SHP77 (cell line): ENCODE measurements at regions not wholly inside any gene's neighbourhood (a gene's known extent, or its start where the extent isn't known, plus 50 kb on each side); places are given as distances from the start of the nearest gene placed in this dataset.
"Not testable (repeated sequence)": the region's sequence is repeated elsewhere in the genome, so short reads cannot be mapped to it uniquely, and the experiment has no call there.

Experiments
- DNase-seq, 2 experiments: peaks; one replicate each; lab custom pipeline; 2025; lab: John Stamatoyannopoulos, UW

DNA sequence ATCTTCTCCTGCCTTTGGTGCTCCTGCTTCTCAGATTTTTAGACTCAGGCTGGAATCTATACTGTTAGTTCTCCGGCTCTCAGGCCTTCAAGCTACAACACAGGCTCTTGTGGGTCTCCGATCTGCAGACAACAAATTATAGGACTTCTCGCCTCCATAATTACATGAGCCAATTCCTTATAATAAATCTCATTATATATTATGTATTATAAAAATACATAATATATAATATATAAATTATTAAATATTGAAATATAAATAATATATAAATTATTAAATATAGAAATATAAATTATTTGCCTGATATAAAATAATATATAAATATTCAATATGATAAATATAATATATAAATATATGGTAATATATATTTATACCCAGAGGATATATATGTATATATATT lies 1214.0 kb downstream of the ROBO2 start:
- no peak for DNase-seq

DNA sequence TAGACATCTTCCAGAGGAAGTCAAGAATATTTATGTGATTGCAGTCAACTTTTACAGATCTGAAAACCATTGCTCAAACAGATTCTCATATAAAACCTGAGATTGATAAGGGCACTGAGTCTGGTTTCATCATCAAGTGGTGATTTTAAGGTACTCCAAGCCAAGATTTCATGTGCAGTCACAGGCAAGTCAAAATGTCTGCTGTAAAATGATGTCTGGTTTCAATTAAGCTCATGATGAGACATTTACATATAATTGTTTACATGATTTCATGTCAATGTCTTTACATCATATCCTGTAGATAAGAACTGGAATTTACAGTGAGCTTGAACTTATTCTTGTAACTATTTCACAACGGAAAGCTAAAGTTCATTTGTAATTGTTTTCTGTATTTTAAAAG lies 1215.5 kb downstream of the ROBO2 start:
- no peak for DNase-seq

DNA sequence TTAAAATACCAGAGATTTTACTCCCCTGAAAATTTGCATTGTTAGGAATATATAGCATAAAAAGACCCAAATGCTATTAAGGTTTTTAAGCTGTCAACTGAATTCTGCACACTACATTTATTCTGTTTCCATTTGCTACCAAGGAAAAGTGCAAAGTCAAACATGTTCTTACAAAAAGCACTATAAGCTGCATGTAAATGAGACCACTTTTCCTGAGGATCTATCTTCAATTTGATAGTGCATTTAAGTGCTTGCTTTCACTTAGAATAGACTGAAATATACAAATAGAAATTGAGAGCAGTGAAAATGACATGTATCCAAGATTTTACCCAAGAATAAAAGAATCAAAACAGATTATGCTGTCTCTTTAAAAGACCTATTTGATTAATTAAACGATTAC lies 1216.2 kb downstream of the ROBO2 start:
- no peak for DNase-seq

DNA sequence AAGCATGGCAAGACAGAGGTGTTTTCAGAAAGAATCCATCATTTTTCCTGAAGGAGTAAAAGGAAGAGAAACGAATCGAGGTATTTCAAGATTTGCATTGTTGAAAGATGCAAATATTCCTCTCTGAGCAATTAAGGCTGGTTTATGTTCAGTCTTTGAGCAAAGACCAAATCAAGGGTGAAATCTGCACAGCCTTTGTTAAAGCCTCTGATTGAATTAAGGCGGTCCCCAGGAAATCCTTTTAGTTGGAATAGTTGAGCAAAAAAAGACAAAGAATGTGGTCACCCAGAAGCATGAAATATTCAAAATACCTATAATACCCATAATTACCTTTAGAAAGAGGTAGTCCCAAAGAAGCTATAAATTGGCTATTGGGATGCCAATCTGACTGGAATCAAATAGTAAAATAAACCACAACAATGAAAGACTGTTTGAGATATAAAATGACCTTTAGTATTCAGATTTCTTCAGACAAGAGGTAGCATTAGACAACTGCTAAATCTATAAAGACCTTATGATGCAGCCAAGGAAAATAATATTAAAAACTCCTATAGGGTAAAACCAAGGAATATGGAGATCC lies 1218.1 kb downstream of the ROBO2 start:
- no peak for DNase-seq

DNA sequence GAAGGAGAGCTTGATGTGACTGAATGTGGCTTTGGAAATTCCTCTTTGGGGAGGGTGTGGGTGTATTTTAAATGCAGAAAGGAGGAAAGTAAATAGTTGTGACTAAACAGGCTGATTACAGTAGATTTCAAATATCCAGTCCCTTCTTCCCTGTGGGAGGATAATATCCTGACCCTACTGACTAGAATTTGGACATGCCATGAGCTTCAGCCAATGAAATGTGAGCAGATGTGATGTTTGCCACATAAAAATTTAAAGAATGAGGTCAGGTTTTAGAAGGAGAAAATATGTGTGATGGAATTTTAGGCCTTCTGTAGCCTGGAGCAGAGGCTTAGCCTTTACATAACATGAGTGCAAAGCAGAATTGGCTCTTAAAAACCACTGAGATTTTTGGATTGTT lies 1218.9 kb downstream of the ROBO2 start:
- no peak for DNase-seq

DNA sequence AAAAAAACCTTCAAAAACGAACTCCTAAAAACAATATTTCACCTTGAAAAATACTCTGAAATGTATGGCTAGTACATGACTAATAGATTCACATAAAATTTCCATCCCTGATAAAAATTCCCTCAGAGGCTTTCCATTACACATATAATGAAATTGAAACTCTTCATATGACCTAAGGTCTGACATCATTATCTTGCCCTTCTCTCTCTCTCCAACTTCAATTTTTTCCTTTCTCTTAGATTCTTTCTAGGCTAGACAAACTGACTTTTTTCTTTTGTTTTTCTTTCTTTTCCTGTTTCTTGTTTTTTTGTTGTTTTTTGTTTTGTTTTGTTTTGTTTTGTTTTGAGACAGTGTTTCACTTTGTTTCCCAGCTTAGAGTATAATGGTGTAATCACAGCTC lies 1220.5 kb downstream of the ROBO2 start:
- DNase-seq: no peak

DNA sequence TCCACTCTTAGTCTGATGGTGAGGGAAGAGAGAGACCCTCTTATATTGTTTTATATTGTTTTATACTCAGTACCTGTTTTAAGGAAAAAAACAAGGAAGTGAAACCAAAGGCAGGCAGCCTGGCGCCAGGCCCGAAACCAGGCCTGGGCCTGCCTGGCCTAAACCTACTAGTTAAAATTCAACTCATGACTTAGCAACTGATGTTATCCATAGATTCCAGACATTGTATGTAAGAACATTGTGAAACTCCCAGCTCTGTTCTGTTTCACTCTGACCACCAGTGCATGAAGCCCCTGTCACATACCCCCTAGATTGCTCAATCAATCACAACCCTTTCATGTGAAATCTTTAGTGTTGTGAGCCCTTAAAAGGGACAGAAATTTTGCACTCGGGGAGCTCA lies 1226.7 kb downstream of the ROBO2 start:
- not testable (repeated sequence) for DNase-seq

DNA sequence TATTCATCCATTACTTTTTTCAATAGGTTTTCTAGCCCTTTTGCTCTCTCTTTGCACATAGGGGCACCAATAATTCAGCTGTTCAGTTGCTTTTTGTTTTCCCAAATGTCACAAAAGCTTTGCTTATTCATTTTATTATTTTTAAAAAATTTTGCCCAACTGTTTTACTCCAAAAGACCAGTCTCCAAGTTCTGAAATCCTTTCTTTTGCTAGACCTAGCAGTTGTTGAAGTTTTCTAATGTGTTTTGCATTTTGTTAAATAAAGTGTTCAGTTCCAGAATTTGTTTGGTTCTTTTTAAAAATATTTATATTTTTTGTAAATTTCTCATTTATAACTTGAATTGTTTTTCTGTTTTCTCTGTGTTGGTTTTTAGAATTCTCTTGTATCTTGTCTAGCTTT lies 1227.3 kb downstream of the ROBO2 start:
- DNase-seq: no peak

DNA sequence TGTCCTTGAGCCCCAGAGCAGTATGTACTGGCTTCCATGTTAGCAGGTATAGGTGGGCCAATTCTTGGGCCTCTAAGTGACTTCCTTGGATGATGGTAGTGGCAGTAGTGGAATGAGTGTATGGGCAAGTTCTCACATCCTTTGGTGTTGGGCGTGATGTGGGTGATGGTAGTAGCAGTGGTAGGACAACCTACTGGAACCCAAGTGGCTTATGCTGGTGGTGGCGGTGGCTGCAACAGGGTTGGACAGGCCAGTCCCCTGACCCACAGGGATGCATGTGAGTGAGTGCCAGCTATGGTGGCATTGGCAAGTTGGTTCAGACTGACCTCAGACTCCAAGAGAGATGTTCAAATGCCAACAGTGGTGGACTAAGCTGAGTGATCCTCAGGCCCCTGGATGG lies 1228.2 kb downstream of the ROBO2 start:
- no peak for DNase-seq

DNA sequence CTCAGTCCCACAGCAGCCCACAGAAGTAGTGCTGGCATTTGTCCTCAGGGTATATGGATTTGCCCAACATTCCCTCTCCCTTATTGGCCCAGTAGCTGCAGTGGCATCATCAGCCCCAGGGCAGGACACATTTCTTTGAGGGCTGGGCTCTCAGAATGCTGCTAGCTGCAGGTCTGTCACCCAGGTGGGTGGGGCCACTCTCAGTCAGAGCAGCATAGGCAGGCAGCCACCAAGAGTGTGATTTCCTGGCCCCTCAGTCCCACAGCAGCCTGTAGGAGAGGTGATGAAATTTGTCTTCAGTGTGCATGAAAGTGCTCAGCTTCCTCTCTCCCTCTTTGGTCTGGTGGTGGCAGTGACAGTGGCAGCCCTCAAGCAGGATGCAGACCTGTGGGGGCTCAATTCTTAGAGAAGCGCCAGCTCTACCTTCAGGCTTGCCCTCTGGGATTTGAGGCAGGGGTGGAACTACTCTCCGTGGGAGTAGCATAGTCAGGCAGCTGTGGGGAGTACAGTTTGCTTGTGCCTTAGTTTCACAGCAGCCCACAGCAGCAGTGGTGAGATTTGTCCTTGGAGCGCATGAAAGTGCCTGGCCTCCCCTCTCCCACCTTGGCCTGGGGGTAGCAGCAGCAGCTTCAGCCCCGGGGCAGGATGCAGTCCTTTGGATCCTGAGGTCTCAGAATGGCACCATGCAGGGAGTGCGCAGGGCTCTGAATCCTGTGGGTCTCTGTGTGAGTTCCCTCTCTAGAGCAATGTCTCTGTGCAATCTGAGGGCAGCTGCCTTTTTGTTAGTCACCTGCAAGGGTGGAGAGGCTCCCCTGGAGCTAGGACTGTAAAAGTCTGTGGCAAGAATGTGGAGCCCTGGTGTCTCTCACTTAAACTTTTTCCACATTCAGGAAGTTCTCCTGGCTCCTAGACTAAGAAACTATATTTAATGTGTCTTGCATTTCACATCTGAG lies 1229.1 kb downstream of the ROBO2 start:
- no peak for DNase-seq

DNA sequence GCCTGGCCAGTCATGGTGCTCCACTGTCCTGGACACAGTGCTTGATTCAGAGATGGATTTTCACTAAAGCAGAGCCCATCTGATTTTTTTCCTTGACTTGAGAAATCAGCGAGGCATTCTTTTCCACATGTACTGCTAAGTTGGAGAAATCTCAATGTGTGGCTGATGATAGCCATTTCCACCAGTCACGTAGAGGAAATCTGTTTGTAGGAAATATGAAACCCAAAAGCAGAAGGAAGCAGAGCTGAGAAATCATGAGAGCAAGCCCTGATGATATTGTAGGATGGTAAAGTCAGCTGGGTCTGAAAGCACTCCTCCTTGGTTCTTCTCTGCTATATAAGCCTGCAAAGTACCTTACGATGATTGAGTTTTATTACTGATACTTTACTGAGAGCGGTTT lies 1233.4 kb downstream of the ROBO2 start:
- no peak for DNase-seq

DNA sequence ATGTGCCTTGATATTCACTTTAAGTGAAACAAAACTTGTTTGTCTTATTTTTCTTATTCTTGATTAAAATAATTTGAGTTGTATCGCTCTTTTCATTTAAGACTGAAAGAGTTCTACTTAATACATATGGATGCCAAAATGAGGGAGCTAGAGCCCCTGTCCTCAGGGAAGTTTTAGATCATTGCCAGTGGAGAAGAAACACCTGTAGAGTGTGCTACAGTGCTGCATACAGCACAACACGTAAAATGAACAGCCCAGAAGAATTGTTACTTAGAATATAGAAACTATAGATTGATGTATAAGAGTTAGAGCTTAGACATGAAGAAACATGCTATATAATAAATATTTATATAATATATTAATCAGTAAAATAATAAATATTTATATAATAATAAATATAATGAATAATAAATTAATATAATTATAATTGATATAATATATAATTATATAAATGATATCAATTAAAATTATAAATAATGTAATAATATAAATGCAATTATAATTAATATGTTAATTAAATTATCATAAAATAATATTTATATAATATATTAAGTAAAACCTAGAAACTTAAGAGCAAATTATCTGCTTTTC lies 1234.7 kb downstream of the ROBO2 start:
- no peak for DNase-seq

DNA sequence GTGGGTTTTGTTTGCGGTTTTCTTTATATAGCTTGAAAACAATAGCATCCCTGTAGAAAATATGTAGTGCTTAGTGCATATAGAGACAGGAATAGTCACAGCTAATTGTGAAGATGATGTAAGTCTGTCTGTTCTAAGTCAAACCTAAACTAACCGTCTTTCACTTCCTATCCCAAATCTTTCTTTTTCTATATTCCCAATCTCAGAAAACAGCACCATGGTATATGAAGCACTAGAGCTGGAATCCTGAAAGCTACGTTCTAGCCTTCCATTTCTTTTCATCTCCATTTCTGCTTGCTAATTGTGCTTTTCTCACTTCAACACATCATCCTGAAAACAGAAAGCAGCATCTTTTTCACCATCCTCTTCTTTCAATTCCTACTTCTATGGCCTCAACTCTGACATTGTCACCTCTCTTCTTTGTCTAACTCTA lies 1235.5 kb downstream of the ROBO2 start:
- DNase-seq: no peak

DNA sequence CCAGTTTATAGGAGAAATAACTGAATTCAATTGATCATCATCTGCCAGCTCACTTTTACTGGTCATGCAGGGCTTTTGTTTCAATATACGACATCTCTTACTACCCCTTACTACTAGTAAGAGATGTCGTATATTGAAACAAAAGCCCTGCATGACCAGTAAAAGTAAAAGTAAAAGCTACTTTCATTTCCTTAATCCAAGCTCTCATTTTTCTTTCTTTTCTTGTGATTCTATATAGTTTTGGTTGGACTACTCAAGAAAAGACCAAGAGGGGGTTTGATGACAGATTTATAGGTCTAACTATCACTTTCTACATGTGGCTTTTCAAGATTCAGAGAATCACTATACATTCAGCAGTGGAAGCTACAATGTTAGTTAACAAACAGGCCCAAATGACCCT lies 1237.3 kb downstream of the ROBO2 start:
- no peak for DNase-seq

DNA sequence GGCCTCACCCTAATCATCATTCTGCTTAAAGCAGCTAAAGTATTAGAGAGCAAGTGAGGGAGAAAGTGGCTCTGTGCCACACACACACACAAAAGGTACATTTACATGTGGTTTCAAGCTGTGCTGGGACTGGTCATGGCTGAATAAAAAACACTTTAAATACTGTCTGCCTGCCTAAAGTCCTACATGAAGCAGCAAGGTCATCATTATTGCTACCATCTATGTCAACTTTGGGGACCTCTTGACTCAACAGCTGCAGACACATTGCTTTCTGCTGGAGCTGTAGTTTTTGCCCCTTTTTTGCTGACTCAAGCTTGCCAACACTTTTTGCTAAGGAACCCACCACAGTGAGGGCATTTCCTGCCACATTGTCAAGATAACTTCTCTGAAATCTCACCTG lies 1237.9 kb downstream of the ROBO2 start:
- DNase-seq: no peak

DNA sequence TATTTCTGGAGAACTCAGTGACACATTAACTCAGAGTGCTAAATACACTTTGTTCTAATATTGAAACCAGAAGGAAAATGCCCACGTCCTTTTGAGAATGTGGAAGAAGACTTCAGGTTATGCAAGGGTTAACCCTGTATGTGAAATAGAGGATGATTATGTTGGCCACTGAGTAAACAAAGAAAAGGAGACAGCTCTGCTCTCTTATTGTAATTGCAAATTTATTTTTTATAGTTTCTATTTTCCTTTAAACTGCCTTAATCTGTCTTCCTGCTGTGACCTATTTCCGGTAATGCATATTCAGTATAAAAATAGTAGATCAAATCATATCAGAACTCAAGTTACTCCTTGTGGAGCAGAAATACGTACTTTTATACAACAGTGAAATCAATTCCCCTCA lies 1239.2 kb downstream of the ROBO2 start:
- DNase-seq: no peak

DNA sequence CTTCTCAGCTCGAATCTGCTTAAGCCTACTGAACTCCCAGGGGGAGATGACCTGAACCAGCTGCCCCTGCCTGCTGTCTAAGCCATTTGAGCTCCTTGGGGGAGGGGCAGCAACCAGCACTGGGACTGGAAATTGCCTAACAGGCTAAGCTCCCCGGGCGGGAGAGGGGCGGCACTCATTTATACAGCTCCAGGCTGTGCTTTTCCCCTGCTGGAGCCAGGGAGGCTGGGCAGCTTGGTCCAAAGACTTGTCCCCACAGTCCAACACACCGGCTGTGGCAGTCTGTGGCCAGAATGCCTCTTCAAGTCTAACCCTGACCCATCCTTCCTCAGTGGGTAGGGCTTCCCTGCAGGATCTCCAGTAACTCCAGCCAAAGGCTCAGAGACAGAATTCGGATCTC lies 1241.5 kb downstream of the ROBO2 start:
- no peak for DNase-seq

DNA sequence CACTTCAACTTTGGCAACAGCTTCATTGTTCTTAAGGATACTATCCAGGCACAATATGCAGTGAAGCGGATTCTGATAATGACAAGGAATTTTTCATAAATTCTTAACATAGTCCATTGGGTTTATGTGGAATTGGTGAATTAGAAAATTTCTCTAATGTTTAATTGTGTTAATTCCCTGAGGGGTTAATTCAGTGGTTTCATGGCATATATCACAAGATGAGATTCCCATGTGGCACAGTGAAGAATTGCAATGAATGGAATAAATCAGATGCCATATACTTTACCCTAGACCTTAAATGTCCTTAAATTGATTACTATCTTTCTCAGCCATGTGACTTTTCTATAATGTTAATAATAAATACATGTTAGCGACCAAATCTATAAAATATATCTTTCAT lies 1244.1 kb downstream of the ROBO2 start:
- no peak for DNase-seq

DNA sequence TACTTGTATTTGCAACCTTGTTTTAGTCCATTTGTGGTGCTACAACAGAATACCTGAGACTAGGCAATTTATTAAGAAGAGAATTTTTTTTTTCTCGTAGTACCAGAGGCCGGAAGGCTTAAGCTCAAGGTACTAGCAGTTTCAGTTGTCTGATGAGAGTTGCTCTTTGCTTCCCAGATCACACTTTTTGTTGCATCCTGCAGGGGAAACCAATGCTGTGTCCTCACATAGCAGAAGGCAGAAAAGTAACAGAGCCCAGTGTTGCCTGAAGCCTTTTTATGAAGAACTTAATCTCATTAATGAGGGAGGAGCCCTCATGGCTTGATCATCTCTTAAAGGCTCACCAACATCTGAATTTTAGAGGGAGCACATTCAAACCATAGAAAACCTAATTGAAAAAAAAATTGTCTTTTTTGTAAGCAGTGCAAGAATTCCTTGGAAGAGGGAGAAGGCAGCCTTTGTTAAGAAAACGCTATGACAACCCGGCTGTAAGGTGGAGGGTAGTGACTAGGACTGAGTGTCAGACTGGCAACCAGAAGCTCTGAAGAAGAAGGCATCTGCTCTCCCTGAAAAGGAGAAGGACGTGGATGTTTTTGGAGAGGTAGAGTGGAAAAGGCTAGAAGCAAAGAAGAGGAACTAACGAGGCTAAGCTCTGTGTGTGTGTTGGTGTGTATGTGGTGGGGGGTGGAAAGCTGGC lies 1245.3 kb downstream of the ROBO2 start:
- no peak for DNase-seq

DNA sequence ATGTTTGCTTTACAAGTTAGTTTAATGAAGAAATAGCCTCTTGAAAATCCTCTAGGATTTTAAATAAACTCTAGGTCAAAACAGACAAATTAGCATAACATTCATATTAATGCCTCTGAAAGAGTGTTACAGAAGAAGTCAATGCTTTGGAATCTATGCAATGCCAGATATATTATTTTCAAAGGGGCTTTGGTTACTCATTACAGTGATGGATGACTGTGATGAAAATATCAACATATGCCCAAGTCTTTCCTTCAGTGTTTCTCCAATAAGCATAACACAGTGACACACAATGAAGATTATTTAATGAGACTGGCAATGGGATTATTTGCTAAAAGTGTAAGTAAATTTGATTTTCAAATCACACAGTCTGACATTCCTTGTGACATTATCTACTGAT lies 1247.2 kb downstream of the ROBO2 start:
- DNase-seq: no peak

DNA sequence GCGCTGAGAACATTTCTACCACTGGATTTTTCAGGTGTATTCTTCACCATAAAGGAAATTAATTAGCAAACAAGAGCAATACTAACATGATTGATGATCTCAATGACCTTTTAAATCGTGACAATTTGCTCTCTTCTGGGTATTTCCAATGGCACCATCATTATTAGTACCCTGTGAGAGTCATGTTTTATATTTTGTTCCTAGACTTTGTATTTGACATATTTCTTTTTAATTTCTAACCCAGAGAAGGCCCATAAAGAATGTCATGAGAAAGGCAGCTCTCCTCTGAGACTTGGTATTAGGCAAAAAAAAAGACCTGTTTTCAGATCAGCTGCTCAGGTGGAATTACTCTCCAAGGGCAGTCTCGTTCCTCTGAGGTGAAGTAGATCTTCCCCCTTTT lies 1253.4 kb downstream of the ROBO2 start:
- no peak for DNase-seq

DNA sequence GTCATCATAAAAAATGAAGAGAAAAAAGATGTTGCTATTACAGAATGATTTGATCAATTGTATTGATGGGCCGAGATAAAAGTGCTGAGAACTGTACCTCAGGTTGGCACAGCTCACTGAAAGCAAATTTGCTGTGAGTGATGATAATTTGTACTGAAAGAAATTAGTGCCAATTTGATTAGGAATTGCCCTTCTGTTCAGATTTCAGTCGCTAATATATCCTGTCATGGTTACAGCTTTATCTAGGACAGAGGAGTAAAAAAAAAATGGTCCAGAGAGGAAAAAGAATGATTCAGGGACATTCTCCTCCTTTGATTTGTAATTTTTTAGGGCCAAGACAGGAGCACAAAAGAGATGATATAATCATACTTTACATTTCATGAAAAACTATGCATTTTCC lies 1264.2 kb downstream of the ROBO2 start:
- no peak for DNase-seq

DNA sequence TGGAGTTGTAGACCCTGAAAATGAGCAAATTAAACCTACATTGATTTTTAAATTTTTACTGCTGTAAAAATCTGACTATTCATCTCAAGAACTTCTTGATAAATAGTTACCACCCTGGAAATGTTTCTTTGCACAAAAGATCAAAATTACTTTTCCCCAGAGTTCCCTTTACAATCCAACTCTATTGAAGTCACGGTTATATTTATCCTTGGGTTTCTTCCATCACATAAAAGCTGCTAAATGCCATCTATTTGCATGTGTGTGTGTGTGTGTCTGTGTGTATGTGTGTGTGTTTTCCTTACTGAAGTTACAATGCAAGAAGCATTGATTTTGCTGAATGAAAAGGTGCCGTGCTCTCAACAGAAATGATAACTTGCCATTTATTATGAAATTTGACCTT lies 1273.0 kb downstream of the ROBO2 start:
- no peak for DNase-seq
